K562 (cell line): ENCODE measurements at regions not wholly inside any gene's neighbourhood (a gene's known extent, or its start where the extent isn't known, plus 50 kb on each side); places are given as distances from the start of the nearest gene placed in this dataset.

Source experiments
- CHCHD3 ChIP-seq: fragments of 250-450 bp; sonication (Bioruptor Pico); IDR thresholded peaks from 2 replicates; pipeline ENCODE4 v2.1.2; 2022; ENCODE audit warnings: mild to moderate bottlenecking
- CREBBP ChIP-seq: IDR thresholded peaks from one replicate; pipeline ENCODE4 v1.6.1; 2012; ENCODE audit warnings: low read depth, mild to moderate bottlenecking, control low read depth, inconsistent platforms, low read length
- GATAD2A ChIP-seq: fragments of 450-650 bp; IDR thresholded peaks from 2 replicates; pipeline ENCODE4 v1.6.1; 2017
- GTF2E2 ChIP-seq: fragments of 200-800 bp; sonication (Bioruptor generic); IDR thresholded peaks from 2 replicates; pipeline ENCODE4 v1.6.1; 2016; ENCODE audit warnings: missing genetic modification characterization, missing compliant biosample characterization
- IFI16 ChIP-seq: fragments of 250-450 bp; sonication (Bioruptor Pico); IDR thresholded peaks from 2 replicates; pipeline ENCODE4 v2.1.2; 2022; ENCODE audit warnings: mild to moderate bottlenecking, inconsistent platforms
- KLF10 ChIP-seq: fragments of 250-450 bp; sonication (Bioruptor Pico); IDR thresholded peaks from 2 replicates; pipeline ENCODE4 v1.6.1; 2021; ENCODE audit warnings: matching md5 sums
- NR1H2 ChIP-seq: sonication (generic); formaldehyde crosslinking; IDR thresholded peaks from 2 replicates; pipeline ENCODE4 v1.4.0; 2020; ENCODE audit warnings: mild to moderate bottlenecking, missing genetic modification reagents
- REST ChIP-seq, 2 experiments: fragments of 450-650 bp; formaldehyde crosslinking in 1 of 2; IDR thresholded peaks; 2 replicates each; pipeline versions ENCODE4 v1.4.0 to v1.6.1; 2014 to 2020; ENCODE audit warnings: mild to moderate bottlenecking in 2 of 2, borderline replicate concordance in 1 of 2, low read depth in 1 of 2
- STAG1 ChIP-seq: sonication (generic); formaldehyde crosslinking; IDR thresholded peaks from 2 replicates; pipeline ENCODE4 v1.5.0; 2020; ENCODE audit warnings: missing genetic modification reagents, borderline replicate concordance
- TFAM ChIP-seq: fragments of 250-450 bp; sonication (Bioruptor Pico); conservative IDR thresholded peaks from 2 replicates; pipeline ENCODE4 v1.5.0; 2021; ENCODE audit warnings: mild to moderate bottlenecking, moderate library complexity
- ZKSCAN3 ChIP-seq: fragments of 250-450 bp; sonication (Bioruptor Pico); IDR thresholded peaks from 2 replicates; pipeline ENCODE4 v1.4.0; 2020
- ZNF76 ChIP-seq: fragments of 250-450 bp; sonication (Bioruptor Pico); IDR thresholded peaks from 2 replicates; pipeline ENCODE4 v1.4.0; 2020; ENCODE audit warnings: mild to moderate bottlenecking, moderate library complexity, borderline replicate concordance

- TF ChIP-seq REST (IDR thresholded peaks at IDR 0.05; ENCODE audit: borderline replicate concordance) = no peak
- TF ChIP-seq REST (CRISPR knock-in tag; IDR thresholded peaks at IDR 0.05; ENCODE audit: low read depth) = no peak
- TF ChIP-seq TFAM = no peak
- no peak for TF ChIP-seq CREBBP
- no peak for TF ChIP-seq GATAD2A
- TF ChIP-seq GTF2E2 (tag) = no peak
- TF ChIP-seq NR1H2 (CRISPR knock-in tag) = no peak
- TF ChIP-seq ZNF76 = no peak
- TF ChIP-seq STAG1 (CRISPR knock-in tag) = no peak
- no peak for TF ChIP-seq CHCHD3
- TF ChIP-seq IFI16 = no peak
- TF ChIP-seq KLF10 (CRISPR knock-in tag) = no peak
- no peak for TF ChIP-seq ZKSCAN3 (CRISPR knock-in tag)
These were observed 942.9 kb upstream of the EPHA7 start (continued) for GRCh38 chr6:94362061-94362864.
